ENCODE measurements at regions not wholly inside any gene's neighbourhood (a gene's known extent, or its start where the extent isn't known, plus 50 kb on each side); places are given as distances from the start of the nearest gene placed in this dataset.

DNA sequence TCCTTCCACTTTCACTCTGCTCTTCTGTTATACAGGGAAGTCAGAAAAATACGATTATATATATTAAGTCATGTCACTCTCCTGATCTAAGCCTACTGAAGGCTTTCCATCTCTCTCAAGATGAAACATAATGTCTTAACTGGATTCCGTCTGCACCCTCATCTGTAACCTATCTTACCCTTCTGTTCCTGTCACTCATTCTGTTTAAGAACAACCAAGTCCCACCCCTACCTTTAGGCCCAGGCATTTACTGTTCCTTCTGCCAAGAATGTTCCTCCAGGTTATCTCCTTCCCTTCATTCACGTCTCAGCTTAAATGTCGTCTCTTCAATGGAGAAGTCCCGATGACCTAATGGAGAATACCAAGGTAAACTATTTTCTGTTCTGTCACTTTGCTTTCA, 1802.4 kb downstream of the MRPL39 start:
- TF ChIP-seq, protein P1, sequence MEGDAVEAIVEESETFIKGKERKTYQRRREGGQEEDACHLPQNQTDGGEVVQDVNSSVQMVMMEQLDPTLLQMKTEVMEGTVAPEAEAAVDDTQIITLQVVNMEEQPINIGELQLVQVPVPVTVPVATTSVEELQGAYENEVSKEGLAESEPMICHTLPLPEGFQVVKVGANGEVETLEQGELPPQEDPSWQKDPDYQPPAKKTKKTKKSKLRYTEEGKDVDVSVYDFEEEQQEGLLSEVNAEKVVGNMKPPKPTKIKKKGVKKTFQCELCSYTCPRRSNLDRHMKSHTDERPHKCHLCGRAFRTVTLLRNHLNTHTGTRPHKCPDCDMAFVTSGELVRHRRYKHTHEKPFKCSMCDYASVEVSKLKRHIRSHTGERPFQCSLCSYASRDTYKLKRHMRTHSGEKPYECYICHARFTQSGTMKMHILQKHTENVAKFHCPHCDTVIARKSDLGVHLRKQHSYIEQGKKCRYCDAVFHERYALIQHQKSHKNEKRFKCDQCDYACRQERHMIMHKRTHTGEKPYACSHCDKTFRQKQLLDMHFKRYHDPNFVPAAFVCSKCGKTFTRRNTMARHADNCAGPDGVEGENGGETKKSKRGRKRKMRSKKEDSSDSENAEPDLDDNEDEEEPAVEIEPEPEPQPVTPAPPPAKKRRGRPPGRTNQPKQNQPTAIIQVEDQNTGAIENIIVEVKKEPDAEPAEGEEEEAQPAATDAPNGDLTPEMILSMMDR (conservative IDR thresholded peaks at IDR 0.05; ENCODE audit: low read depth, low read length): no peak
- TF ChIP-seq POLR2A (IDR thresholded peaks at IDR 0.05; ENCODE audit: low read depth, low read length) (no peak), RAD21 (IDR thresholded peaks at IDR 0.05; ENCODE audit: low read length) (no peak), RFX5 (IDR thresholded peaks at IDR 0.05; ENCODE audit: low read depth, low read length) (no peak)

Data from IMR-90 (cell line).